GM21786 (cell line): ENCODE measurements at regions not wholly inside any gene's neighbourhood (a gene's known extent, or its start where the extent isn't known, plus 50 kb on each side); places are given as distances from the start of the nearest gene placed in this dataset.

ENCODE experiments used
- ATAC-seq: cut with Tn5 transposase; IDR thresholded peaks from one replicate; pipeline ENCODE4 v1.9.1; 2021; ENCODE audit not compliant: unreplicated experiment

DNA sequence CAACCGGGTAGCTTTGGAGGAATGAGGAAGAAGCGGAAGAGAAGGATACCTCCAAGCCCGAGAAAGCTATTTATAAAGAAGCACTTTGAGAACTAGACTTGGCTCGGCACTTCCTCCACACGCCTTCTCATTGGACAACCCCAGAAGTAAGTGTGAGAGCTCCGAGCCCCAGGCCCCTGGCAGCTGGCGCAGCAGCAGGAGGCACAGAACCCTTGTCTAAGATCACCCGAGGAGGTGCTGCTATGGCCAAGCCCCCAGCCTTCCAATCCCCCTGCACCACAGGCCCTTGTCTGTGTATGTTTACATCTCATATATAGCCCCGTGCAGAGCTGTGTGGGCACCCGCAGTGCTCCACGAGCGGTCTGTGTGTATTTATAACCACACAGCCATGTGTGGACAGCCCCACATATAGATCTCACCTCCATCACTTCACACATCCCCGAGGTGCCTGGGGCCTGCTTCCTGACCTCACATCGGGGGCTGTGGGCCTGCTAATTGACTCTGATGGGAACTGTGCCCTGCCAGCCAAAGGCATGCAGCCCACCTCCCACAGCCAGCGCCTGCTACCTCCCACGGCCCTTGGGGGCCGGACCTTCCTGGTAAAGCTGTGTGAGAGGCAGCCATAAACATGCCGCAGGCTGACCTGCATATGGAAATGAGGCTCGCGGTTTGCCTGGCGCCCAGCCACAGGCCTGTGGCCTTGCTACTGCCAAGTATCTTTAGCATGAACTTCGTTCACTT is 96.1 kb downstream of the C17orf67 start:
- no peak for ATAC-seq

DNA sequence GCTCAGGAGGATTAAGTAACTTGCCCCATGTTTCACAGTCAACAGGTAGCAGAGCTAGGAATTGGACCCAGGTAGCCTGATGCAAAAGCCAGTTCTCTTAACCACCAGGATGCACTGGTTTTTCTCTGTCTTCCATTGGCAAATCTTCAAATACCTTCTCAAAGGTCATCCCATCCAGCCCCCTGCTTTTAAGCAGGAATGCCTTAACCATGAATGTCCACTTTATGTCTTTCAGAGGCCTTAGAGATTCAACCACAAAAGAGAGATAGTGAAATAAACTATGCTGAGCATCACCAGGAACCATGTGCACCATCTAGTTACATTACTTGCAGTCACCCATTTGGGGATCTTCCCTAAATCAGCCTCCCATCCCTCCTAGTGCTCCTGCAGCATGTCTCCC is 94.3 kb downstream of the C17orf67 start:
- ATAC-seq, result no peak

DNA sequence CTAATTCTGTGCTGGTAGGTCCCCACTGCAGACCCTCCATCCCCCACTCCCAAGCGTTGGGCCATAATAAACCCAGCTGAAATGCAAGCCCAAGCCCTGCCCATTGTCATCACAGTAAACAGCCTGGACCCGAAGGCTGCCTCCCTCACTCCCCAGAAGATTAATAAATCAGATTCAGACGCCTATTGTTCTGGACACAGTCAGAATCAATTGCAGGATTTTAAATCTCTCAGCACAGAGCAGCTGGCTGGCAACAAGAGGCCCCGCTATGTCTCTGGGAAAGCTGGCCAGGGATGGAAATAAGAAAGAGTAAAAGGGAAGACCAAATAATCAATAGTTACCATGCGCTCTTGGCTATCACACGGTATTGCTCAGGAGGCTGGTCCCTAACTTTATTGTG is 93.9 kb downstream of the C17orf67 start:
- ATAC-seq, result no peak

DNA sequence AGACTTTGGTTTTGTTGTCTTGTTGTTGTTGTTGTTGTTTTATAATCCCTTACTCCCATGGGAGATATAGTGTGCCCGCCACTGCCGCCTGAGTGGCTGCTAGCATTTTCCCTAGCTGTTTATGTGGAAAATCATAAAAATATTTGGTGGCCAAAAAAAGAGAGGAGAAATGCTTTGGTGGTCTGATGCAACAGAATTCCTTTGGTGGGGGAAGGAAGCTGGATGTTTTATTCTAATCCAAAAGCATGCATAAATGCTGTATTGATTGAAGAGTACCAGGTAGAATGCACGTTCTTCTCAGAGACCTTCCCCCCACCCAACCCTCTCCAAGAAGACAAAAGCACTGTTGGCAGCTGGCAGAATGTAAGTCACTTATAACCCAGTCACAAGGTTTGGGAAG is 93.2 kb downstream of the C17orf67 start:
- ATAC-seq, result no peak
